Ectodermal cell (in vitro differentiated cells): ENCODE measurements at regions not wholly inside any gene's neighbourhood (a gene's known extent, or its start where the extent isn't known, plus 50 kb on each side); places are given as distances from the start of the nearest gene placed in this dataset.

Experiments
- H3K27ac ChIP-seq: 2 replicates; pipeline ENCODE4 v1.7.0; 2013; ENCODE audit warnings: mild to moderate bottlenecking, low read depth, low read length; ENCODE audit not compliant: insufficient read depth, poor library complexity, severe bottlenecking
- H3K27me3 ChIP-seq: 2 replicates; pipeline ENCODE4 v1.7.0; 2013; ENCODE audit warnings: mild to moderate bottlenecking, low read length; ENCODE audit not compliant: insufficient read depth, control insufficient read depth, poor library complexity, severe bottlenecking
- H3K36me3 ChIP-seq: one replicate; pipeline ENCODE4 v1.7.0; 2013; ENCODE audit warnings: low read length; ENCODE audit not compliant: control insufficient read depth, insufficient read depth
- H3K4me1 ChIP-seq: one replicate; pipeline ENCODE4 v1.7.0; 2013; ENCODE audit warnings: low read length; ENCODE audit not compliant: control insufficient read depth, insufficient read depth
- H3K4me3 ChIP-seq: 2 replicates; pipeline ENCODE4 v1.7.0; 2013; ENCODE audit warnings: low read depth, low read length, control low read depth; ENCODE audit not compliant: insufficient read depth
- H3K9me3 ChIP-seq: 2 replicates; pipeline ENCODE4 v1.7.0; 2013; ENCODE audit warnings: mild to moderate bottlenecking, low read length, moderate library complexity; ENCODE audit not compliant: control insufficient read depth
- WGBS, 2 experiments: methylation state at CpG; one replicate each; pipeline ENCODE4 v1.1.7; 2013; ENCODE audit warnings: missing lambda C conversion rate in 2 of 2; 5-methylcytosine and 5-hydroxymethylcytosine counted together

- no peaks in the 10 kb centered on the region for H3K4me1 ChIP-seq
- H3K9me3 ChIP-seq: no peaks in the 10 kb centered on the region
- 83 to 96% methylated on average over 1 to 2 of the region's 2 CpGs for WGBS, 2 experiments
- H3K27me3 ChIP-seq: no peaks in the 10 kb centered on the region
- no peak overlapping the region for H3K4me3 ChIP-seq
- H3K27ac ChIP-seq: no peak overlapping the region
- H3K36me3 ChIP-seq: no peaks in the 10 kb centered on the region
Observed at GRCh38 chr6:119466226-119466625, 116.7 kb upstream of the MAN1A1 start.

DNA sequence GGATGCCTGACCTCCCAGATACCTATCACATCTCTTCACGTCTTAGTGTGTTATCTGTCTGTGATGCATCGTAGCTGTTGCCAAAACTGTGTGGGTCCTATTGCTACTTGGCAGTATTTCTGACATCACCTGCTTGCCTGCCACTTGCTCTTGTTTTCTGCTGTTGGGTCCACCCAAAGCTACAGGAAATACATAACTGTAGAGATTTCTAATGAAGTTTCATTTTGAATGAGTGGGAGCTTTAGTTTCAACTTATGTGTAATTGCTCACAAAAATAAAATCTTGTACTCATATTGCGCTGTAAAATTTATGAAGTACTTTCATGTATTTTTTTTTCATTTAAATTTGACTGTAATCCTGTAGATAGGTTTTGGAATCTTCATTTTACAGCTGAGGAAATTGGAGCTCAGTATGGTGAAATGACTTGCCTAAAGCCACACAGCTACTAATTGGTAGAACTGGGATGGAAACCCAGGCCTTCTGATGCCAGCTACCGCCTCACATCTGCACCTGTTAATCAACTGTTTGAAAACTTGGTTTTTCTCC is 113.6 kb upstream of the MAN1A1 start:
- Histone ChIP-seq H3K4me1 (no peaks in the 10 kb centered on the region), H3K27me3 (no peaks in the 10 kb centered on the region), H3K9me3 (no peaks in the 10 kb centered on the region), H3K4me3 (no peak overlapping the region), H3K27ac (no peak overlapping the region), H3K36me3 (no peaks in the 10 kb centered on the region)
- WGBS, 2 experiments: 96 to 100% methylated on average over 2 to 4 of the region's 4 CpGs

DNA sequence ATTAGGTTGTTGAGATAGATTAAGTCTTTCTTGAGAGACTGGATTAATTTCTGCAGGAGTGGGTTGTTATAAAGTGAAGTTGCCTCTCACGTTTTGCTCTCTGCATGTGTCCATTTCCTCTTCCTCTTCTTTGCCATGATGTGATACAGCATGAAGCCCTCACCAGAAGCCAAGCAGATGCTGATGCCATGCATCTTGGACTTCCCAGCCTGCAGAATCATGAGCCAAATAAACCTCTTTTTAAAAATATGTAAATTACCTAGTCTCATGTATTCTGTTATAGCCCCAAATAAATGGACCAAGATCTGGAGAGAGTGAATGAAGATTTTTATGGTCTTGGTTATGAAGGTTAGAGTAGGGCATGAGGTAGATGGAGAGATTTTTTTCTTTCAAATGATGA is 111.6 kb upstream of the MAN1A1 start:
- Histone ChIP-seq H3K4me3 (no peak overlapping the region), H3K27ac (no peak overlapping the region), H3K9me3 (no peaks in the 10 kb centered on the region), H3K4me1 (no peaks in the 10 kb centered on the region), H3K27me3 (no peaks in the 10 kb centered on the region), H3K36me3 (no peaks in the 10 kb centered on the region)
- 69 to 77% methylated on average over 1 of the region's 1 CpG for WGBS, 2 experiments

DNA sequence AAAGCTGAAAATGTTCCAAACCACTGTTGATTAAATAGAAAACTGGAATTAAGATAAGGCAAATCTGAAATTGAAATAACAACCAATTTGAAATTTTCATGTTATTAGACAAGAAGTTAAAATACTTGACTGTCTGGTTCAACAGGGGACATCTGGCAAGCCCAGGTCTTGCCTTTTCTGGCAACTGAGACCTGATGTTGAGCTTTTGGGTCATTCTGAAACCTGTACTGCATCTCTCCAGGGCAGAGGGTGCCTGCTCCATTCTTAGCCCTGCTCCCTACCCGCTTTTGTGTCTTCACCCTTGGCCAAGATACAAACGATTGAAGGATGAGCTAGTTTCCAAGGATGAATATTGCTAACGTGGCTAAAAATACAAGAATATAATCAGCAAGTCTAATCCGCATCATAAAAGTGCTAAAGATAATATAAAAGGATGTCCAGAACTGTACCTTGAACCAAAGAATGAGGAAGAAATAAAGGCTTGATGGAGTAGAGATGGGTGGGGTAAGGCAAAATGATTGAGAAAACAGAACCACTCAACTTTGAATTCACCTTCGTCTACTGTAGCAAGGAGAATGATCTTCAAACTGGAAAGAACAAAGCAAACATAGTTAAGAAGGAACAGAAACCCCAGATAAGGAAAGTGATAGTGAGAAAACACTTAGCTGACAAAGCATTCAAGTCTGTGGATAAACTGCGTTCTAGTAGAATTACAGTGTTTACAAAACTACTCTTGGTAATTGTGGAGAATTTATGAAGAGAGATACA is 109.8 kb upstream of the MAN1A1 start:
- WGBS, 2 experiments: 90% methylated on average over 4 to 6 of the region's 6 CpGs
- H3K36me3 ChIP-seq: no peaks in the 10 kb centered on the region
- H3K4me3 ChIP-seq: no peak overlapping the region
- no peak overlapping the region for H3K27ac ChIP-seq
- H3K9me3 ChIP-seq: no peaks in the 10 kb centered on the region
- no peaks in the 10 kb centered on the region for H3K4me1 ChIP-seq
- H3K27me3 ChIP-seq: no peaks in the 10 kb centered on the region

DNA sequence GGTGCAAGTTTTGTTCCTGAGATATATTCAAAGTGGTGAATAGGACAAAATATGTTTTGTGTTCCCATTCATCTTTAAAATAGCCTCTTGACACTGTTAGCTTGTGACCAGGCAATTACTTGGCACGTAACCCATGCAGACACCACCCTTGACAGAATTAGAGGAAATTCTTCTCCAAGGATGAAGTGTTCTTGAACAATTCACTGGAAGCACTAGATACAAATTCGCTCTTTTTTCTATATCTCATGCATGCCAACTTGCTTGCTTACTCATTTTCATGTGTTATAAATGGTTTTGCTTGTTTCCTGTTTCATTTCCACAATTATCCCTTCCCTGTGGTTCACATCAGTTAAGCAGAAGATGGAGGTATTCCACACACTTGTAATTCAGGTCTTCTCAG is 105.2 kb upstream of the MAN1A1 start:
- 88 to 100% methylated on average over 1 to 2 of the region's 2 CpGs for WGBS, 2 experiments
- Histone ChIP-seq H3K27me3 (no peaks in the 10 kb centered on the region), H3K4me3 (no peak overlapping the region), H3K4me1 (no peaks in the 10 kb centered on the region), H3K36me3 (no peaks in the 10 kb centered on the region), H3K27ac (no peak overlapping the region), H3K9me3 (no peaks in the 10 kb centered on the region)

DNA sequence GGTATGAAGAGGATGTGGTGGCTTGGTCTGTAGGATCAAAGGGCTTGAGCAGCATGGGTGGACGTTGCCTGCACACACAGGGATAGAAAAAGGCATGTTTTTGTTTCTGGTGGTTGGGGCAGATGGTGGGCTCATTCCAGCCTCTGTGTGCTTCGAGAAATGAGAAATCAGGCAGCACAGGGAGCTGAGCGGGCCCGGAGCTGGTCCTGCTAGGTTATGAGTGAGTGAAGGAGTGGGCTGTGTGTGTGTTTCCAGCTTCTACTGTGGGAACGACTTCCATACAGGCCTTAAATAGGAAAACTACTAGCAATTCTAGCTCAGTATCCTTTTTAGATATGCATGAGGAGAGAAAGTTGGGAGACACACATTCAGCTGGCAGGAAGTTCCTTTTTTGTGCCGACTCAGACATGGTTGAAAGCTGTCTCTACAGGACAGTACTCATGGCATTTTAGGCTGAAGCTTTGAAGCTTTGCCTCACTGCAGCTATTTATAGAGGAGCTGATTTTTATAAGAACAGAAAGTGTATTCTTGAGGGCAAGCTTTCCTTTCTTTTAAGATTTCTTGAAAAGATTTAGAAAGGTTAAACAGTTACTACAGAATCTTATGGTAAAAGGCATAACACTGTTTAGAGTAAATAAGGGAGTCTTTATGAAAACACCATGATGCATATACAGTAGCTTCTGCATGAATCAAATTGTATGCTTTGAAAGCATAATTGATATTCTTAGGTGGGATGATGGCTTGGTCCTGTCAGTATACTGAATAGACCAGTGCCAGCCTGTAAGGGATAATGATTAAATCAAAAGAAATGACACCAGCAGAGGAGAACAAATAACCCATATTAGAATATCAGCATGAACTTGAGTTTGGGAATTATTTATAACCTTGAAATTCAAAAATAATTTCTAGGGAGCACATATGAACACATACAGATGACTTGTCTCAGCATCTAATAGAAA is 104.0 kb upstream of the MAN1A1 start:
- no peaks in the 10 kb centered on the region for H3K9me3 ChIP-seq
- no peak overlapping the region for H3K27ac ChIP-seq
- H3K36me3 ChIP-seq: no peaks in the 10 kb centered on the region
- H3K4me3 ChIP-seq: no peak overlapping the region
- no peaks in the 10 kb centered on the region for H3K4me1 ChIP-seq
- 88 to 91% methylated on average over 6 of the region's 6 CpGs for WGBS, 2 experiments
- no peaks in the 10 kb centered on the region for H3K27me3 ChIP-seq

DNA sequence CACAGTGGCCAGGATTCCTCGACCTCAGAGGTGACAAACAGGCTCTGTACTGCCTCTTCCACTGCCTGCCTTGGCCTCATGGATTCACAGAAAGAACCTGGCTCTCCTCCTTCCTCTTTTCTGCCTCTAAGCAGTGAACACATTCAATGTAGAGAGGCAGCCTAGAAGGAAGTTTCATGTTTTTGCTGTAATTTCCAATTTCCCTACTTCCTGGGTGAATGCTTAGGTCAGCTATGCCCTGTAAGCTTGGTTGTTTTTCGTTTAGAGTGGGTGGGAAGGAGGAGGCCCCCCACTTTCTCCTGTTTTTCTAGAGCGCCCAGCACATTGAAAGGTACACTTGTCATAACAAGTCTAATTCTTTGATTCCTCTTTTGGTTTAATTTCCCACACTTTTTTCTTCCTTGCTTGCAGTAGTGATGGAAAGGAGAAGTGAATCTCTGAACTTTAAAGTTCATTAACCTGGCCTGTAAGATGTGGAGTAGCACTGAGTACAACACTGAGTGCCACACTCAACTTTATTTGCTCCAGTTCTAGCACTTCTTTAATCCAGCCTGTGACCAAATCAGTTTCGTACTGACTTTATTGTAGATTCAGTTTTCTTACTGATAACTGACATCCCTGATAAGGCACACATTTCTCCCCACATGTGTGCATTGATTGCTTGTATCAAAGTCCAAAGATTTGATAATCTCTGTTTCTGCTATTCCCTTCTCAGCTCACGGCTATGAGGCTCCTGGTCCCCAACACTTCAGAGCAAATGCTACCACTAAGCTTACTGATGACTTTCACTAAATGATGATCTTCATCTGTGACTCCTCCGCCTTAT is 100.0 kb upstream of the MAN1A1 start:
- no peaks in the 10 kb centered on the region for H3K4me1 ChIP-seq
- no peaks in the 10 kb centered on the region for H3K9me3 ChIP-seq
- no peak overlapping the region for H3K4me3 ChIP-seq
- 78 to 92% methylated on average over 4 to 6 of the region's 6 CpGs for WGBS, 2 experiments
- H3K36me3 ChIP-seq: no peaks in the 10 kb centered on the region
- H3K27ac ChIP-seq: no peak overlapping the region
- no peaks in the 10 kb centered on the region for H3K27me3 ChIP-seq

DNA sequence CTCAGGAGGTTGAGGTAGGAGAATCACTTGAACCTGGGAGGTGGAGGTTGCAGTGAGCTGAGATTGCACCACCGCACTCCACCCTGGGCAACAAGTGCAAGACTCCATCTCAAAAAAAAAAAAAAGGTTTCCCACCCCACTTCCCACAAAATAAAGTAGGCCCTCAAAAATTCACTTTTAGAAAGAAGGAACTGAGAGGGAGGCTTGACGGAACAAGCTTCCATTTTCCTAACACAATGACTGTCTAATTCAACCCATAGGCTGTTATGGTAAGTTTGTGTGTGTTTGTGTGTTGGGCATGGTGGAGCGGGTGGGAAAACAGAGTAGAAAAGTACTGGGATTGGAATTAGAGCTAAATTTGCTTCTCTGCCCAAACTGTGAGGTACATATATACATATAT is 98.4 kb upstream of the MAN1A1 start:
- no peaks in the 10 kb centered on the region for H3K4me1 ChIP-seq
- H3K36me3 ChIP-seq: no peaks in the 10 kb centered on the region
- H3K27ac ChIP-seq: no peak overlapping the region
- no peaks in the 10 kb centered on the region for H3K27me3 ChIP-seq
- no peak overlapping the region for H3K4me3 ChIP-seq
- H3K9me3 ChIP-seq: no peaks in the 10 kb centered on the region
- 97 to 100% methylated on average over 1 to 3 of the region's 3 CpGs for WGBS, 2 experiments

DNA sequence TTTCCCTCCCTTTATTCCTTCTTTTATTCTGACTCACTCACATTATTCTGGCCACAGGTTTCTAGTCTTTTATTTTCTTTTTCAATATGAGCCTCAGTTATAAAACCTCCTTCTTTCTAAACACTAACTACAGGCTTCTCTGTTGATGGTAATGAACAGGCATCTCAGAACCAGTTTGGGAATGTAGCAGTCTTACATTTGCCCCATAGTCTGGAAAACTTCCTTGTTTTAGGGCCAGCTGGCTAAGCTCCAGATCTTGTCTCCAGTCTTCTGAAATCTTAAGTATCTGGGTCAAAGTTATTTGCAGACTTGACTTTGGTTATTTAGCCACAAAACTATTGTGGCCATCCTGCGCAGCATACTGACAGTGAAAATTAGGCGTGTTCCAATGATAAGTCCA is 97.0 kb upstream of the MAN1A1 start:
- no peak overlapping the region for H3K4me3 ChIP-seq
- no peaks in the 10 kb centered on the region for H3K9me3 ChIP-seq
- no peaks in the 10 kb centered on the region for H3K36me3 ChIP-seq
- H3K27me3 ChIP-seq: no peaks in the 10 kb centered on the region
- H3K27ac ChIP-seq: no peak overlapping the region
- 92 to 98% methylated on average over 2 of the region's 2 CpGs for WGBS, 2 experiments
- H3K4me1 ChIP-seq: no peaks in the 10 kb centered on the region
